BE2C (cell line): ENCODE measurements at regions not wholly inside any gene's neighbourhood (a gene's known extent, or its start where the extent isn't known, plus 50 kb on each side); places are given as distances from the start of the nearest gene placed in this dataset.
"Not testable (repeated sequence)": the region's sequence is repeated elsewhere in the genome, so short reads cannot be mapped to it uniquely, and the experiment has no call there.

Source experiments
- DNase-seq: peaks from one replicate; pipeline ENCODE4 v3.0.0-alpha.2; 2020
- H3K27me3 ChIP-seq: fragments of 250-450 bp; sonication (Bioruptor Pico); 2 replicates; pipeline ENCODE4 v1.5.1; 2020; ENCODE audit warnings: mild to moderate bottlenecking
- H3K36me3 ChIP-seq: fragments of 250-450 bp; sonication (Bioruptor Pico); 2 replicates; pipeline ENCODE4 v1.5.1; 2020; ENCODE audit warnings: mild to moderate bottlenecking
- H3K4me1 ChIP-seq: fragments of 250-450 bp; sonication (Bioruptor Pico); 2 replicates; pipeline ENCODE4 v1.5.1; 2020
- H3K4me3 ChIP-seq: 2 replicates; pipeline ENCODE4 v1.5.1; 2011; ENCODE audit warnings: low read depth, low read length
- H3K9me3 ChIP-seq: fragments of 250-450 bp; sonication (Bioruptor Pico); 2 replicates; pipeline ENCODE4 v1.5.1; 2020
- TF ChIP-seq, protein P1 (sequence below): IDR thresholded peaks from 2 replicates; pipeline ENCODE4 v1.5.1; 2012; ENCODE audit warnings: mild to moderate bottlenecking, low read depth, low read length

DNA sequence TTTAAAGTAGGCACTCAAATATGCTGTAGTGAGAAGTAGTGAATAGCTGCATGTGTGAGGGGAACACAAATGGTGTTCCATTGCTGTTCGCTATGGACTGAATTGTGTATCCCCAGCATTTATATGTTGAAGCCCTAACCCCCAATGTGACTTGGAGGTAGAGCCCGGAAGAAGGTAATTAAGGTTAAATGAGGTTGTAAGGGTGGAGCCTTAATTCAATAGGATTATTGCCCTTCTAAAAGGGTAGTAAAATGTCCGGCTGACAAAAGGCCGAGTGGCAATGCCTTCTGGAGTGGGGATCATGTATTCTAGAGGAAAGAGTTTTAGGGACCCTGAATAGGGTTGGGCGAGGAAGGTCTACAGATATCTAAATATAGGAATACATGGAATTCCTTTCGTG, 168.9 kb upstream of the NUDT10 start:
- Histone ChIP-seq H3K4me1 (no peaks in the 10 kb centered on the region), H3K27me3 (no peaks in the 10 kb centered on the region), H3K9me3 (no peaks in the 10 kb centered on the region), H3K36me3 (no peaks in the 10 kb centered on the region), H3K4me3 (no peak overlapping the region)
- DNase-seq = no peak
- TF ChIP-seq, protein P1, sequence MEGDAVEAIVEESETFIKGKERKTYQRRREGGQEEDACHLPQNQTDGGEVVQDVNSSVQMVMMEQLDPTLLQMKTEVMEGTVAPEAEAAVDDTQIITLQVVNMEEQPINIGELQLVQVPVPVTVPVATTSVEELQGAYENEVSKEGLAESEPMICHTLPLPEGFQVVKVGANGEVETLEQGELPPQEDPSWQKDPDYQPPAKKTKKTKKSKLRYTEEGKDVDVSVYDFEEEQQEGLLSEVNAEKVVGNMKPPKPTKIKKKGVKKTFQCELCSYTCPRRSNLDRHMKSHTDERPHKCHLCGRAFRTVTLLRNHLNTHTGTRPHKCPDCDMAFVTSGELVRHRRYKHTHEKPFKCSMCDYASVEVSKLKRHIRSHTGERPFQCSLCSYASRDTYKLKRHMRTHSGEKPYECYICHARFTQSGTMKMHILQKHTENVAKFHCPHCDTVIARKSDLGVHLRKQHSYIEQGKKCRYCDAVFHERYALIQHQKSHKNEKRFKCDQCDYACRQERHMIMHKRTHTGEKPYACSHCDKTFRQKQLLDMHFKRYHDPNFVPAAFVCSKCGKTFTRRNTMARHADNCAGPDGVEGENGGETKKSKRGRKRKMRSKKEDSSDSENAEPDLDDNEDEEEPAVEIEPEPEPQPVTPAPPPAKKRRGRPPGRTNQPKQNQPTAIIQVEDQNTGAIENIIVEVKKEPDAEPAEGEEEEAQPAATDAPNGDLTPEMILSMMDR = no peak

DNA sequence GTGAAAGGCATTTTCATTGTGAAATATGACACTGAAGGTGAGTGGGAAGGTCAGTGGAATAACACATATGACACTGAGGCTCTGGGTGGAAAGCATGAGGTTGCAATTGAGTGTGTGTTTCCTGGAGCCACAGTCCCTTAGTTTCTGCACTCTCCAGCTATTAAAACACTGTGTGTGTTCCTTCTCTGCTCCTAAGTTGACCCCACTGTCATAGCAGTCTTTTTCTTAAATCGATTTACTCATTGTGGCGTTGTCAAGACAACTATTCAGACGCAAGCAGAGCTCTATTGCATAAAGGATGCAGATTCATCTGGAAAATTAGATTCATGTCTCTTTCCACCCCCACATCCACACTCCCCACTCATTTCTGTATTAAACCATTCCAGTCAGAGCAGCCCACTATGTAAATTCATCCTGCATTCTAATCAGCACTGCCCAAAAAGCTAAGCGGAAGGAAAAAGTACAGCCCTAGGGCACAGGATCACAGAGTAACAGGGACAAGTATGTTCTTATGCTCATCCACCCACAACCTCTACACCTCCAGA, 154.2 kb upstream of the NUDT10 start:
- not testable (repeated sequence) for H3K4me1 ChIP-seq, H3K36me3 ChIP-seq, H3K9me3 ChIP-seq, DNase-seq, H3K27me3 ChIP-seq, H3K4me3 ChIP-seq

DNA sequence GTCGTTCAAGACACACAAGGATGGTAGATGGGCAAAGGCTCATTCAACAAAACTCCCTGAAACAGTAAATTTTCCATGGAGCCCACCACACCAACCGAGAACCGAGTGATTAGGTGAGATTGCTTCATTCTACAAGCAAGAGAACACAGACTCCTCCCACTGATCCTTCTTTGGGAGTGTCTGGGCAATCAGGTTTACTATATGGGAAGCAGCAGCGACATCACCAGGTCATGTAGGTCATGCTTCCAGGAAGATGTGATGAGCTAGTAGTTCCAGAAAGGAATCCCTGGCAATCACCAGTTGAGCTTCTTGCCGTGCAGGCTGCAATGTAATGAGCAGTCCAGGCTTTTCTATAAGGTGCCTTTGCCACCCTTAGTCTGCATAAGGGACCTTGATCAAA, 152.8 kb upstream of the NUDT10 start:
- not testable (repeated sequence) for H3K36me3 ChIP-seq, DNase-seq, H3K9me3 ChIP-seq, H3K4me3 ChIP-seq, H3K4me1 ChIP-seq, H3K27me3 ChIP-seq

DNA sequence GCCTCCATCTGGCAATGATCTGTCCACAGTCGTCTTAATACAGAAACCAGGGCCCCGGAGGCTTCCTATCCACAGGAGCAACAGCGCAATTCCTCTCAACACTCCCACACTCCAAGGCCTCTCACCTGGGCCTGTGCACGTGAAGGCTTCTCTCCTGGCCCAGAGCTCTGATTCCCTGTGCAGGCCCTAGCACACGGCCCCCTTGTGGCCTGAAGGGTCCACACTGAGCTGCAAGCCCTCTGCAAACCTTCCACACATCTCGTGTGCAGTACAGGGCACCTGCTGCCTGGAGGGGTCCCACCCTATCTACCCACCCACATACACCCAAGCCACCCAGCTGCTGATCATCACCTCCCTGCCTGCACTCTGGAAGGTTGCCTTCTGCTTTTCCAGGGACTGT, 150.1 kb upstream of the NUDT10 start:
- no peaks in the 10 kb centered on the region for H3K4me1 ChIP-seq
- no peaks in the 10 kb centered on the region for H3K36me3 ChIP-seq
- DNase-seq = no peak
- TF ChIP-seq, protein P1 = no peak
- no peak overlapping the region for H3K4me3 ChIP-seq
- no peaks in the 10 kb centered on the region for H3K9me3 ChIP-seq
- H3K27me3 ChIP-seq = no peaks in the 10 kb centered on the region

DNA sequence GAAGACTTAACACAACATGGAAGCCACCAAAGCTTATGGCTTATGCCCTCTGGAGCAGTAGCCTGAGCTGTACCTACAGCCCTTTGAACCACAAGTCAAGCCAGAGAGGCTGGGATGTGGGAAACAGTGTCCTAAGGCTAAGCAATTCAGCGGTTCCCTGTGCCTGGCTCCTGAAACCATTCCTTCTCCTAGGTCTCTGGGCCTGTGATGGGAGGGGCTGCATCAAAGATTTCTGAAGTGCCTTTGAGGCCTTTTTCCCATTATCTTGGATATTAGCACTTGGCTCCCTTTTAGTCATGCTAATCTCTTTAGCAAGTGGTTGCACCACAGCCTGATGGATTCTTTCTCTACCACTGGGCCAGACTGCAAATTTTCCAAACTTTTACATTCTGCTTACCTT, 140.5 kb upstream of the NUDT10 start:
- no peaks in the 10 kb centered on the region for H3K4me1 ChIP-seq
- DNase-seq = no peak
- no peaks in the 10 kb centered on the region for H3K9me3 ChIP-seq
- H3K27me3 ChIP-seq = no peaks in the 10 kb centered on the region
- no peak overlapping the region for H3K4me3 ChIP-seq
- TF ChIP-seq, protein P1 = no peak
- H3K36me3 ChIP-seq = no peaks in the 10 kb centered on the region

DNA sequence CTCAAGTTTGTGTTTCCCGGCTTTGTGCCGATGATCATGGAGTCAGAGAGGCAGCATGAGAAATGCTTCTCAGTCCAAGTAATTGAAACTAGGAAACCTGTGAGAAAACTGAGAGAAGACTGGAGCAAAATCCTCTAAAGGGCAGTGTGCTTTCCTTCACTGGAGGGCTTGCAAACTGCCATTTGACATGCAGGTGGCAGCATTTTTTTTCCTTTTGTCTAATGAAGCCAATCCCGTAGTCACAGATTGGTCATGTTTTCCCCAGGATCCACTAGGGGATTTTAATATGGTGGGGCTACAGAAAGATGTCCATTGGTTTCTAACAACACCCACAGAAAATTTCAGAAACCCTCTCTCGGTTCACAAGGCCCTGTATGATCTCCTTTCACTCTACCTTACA, 117.4 kb upstream of the NUDT10 start:
- no peak for DNase-seq
- H3K4me1 ChIP-seq = no peaks in the 10 kb centered on the region
- no peaks in the 10 kb centered on the region for H3K27me3 ChIP-seq
- no peaks in the 10 kb centered on the region for H3K9me3 ChIP-seq
- TF ChIP-seq, protein P1 = no peak
- H3K36me3 ChIP-seq = no peaks in the 10 kb centered on the region
- H3K4me3 ChIP-seq = no peak overlapping the region

DNA sequence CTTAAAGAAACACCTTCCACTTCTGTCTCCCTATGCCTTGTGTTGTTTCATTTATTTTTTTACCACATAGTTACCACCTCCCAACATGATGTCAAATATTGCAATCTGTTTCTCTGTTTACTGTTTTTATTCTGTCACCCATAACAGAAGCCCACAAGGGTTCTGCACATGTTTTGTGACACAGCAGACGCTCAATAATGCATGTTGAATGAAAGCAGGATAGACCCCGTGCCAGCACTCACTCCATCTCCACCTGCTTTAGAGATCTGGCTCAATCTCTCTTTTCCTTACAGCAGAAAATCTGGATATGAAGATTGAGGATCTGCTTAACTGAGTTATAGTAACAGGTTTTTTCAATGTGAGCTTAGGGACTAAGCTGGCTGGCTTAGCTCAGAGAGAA, 116.8 kb upstream of the NUDT10 start:
- DNase-seq = no peak
- no peak overlapping the region for H3K4me3 ChIP-seq
- H3K4me1 ChIP-seq = no peaks in the 10 kb centered on the region
- no peaks in the 10 kb centered on the region for H3K9me3 ChIP-seq
- TF ChIP-seq, protein P1 = no peak
- H3K27me3 ChIP-seq = no peaks in the 10 kb centered on the region
- no peaks in the 10 kb centered on the region for H3K36me3 ChIP-seq
